GM12878 (cell line): ENCODE measurements at regions not wholly inside any gene's neighbourhood (a gene's known extent, or its start where the extent isn't known, plus 50 kb on each side); places are given as distances from the start of the nearest gene placed in this dataset.

Experiments
- ATAC-seq: fragments of 200-7000 bp; cut with Tn5 transposase; 3 replicates; pipeline ENCODE4 v1.9.1; 2020; ENCODE audit warnings: mild to moderate bottlenecking, moderate library complexity
- BruUV-seq: library from RNA; stranded (reverse); fragments of 400-500 nt; replicated peaks from 2 replicates; lab custom pipeline; 2021; lab: Mats Ljungman, UMichigan
- CTCF ChIA-PET: fragments of 300-600 bp; sonication (Branson Sonifier 250); formaldehyde crosslinking; extraction: SDS; loops from one replicate; lab custom pipeline; 2021; ENCODE audit warnings: inconsistent platforms; lab: Yijun Ruan, JAX
- POLR2A ChIA-PET: fragments of 350-600 bp; formaldehyde crosslinking; extraction: SDS; loops from one replicate; lab custom pipeline; 2021; ENCODE audit warnings: inconsistent platforms; lab: Charles Lee
- RAD21 ChIA-PET: fragments of 300-600 bp; sonication (Branson Sonifier 250); formaldehyde crosslinking; loops from one replicate; lab custom pipeline; 2023; ENCODE audit warnings: antibody characterized with exemption; ENCODE audit not compliant: unreplicated experiment; lab: Charles Lee
- SMC1A ChIA-PET: fragments of 300-600 bp; sonication (Branson Sonifier 250); formaldehyde crosslinking; loops from one replicate; lab custom pipeline; 2023; ENCODE audit not compliant: unreplicated experiment, uncharacterized antibody; lab: Charles Lee
- DNase-seq: peaks from one replicate; pipeline ENCODE4 v3.0.0-alpha.2; 2011; ENCODE audit warnings: low read depth, low spot score
- FAIRE-seq: peaks from 3 replicates; lab custom pipeline; 2011; peaks lifted over from hg19 to GRCh38; lab: Jason Lieb, UNC
- H2AFZ ChIP-seq: 2 replicates; pipeline ENCODE4 v1.6.0; 2011; ENCODE audit warnings: low read depth, low read length, control low read depth; ENCODE audit not compliant: control insufficient read depth
- H3K27ac ChIP-seq: 2 replicates; pipeline ENCODE4 v1.5.1; 2011; ENCODE audit warnings: control low read depth; ENCODE audit not compliant: control insufficient read depth, insufficient read depth
- H3K27me3 ChIP-seq, 2 experiments: replicated peaks in 1 of 2; 2 replicates each; pipeline versions ENCODE4 v1.6.0 to v1.6.1; 2011; ENCODE audit warnings: low read length in 1 of 2; ENCODE audit not compliant: control insufficient read depth in 2 of 2, insufficient read depth in 2 of 2
- H3K36me3 ChIP-seq, 2 experiments: 2 replicates each; pipeline ENCODE4 v1.5.1; 2011; ENCODE audit warnings: low read length in 1 of 2; ENCODE audit not compliant: control insufficient read depth in 2 of 2, insufficient read depth in 2 of 2
- H3K4me1 ChIP-seq: 2 replicates; pipeline ENCODE4 v1.6.1; 2011; ENCODE audit warnings: mild to moderate bottlenecking, low read length, moderate library complexity, mixed read lengths; ENCODE audit not compliant: control insufficient read depth, insufficient read depth
- H3K4me2 ChIP-seq: 2 replicates; pipeline ENCODE4 v1.6.0; 2011; ENCODE audit warnings: control low read depth; ENCODE audit not compliant: control insufficient read depth, insufficient read depth
- H3K4me3 ChIP-seq: fragments of 200-600 bp; sonication (generic); 2 replicates; pipeline ENCODE4 v1.5.1; 2016
- H3K79me2 ChIP-seq: 2 replicates; pipeline ENCODE4 v1.6.0; 2011; ENCODE audit warnings: low read length; ENCODE audit not compliant: control insufficient read depth, insufficient read depth
- H3K9ac ChIP-seq: 2 replicates; pipeline ENCODE4 v1.8.0; 2011; ENCODE audit warnings: low read length, control low read depth, mixed read lengths; ENCODE audit not compliant: control insufficient read depth, insufficient read depth
- H3K9me3 ChIP-seq: replicated peaks from 3 replicates; pipeline ENCODE4 v1.5.1; 2011; ENCODE audit warnings: mild to moderate bottlenecking, low read length; ENCODE audit not compliant: control insufficient read depth, insufficient read depth
- H4K20me1 ChIP-seq: 2 replicates; pipeline ENCODE4 v1.6.0; 2011; ENCODE audit not compliant: control insufficient read depth, insufficient read depth
- BCL11A ChIP-seq: IDR thresholded peaks from 2 replicates; pipeline ENCODE4 v1.6.1; 2011; ENCODE audit warnings: low read depth, low read length
- BCL3 ChIP-seq: IDR thresholded peaks from 2 replicates; pipeline ENCODE4 v1.6.1; 2011; ENCODE audit warnings: borderline replicate concordance, low read depth, mild to moderate bottlenecking, moderate library complexity, low read length; ENCODE audit not compliant: insufficient read depth, poor library complexity, severe bottlenecking
- CBX3 ChIP-seq: fragments of 200-600 bp; sonication (generic); IDR thresholded peaks from 2 replicates; pipeline ENCODE4 v1.6.1; 2016; ENCODE audit warnings: low read depth, borderline replicate concordance
- CHD2 ChIP-seq: IDR thresholded peaks from 2 replicates; pipeline ENCODE4 v1.6.1; 2011; ENCODE audit warnings: low read depth, low read length, improper control_type of control experiment, borderline replicate concordance
- CHD4 ChIP-seq: fragments of 200-600 bp; sonication (generic); IDR thresholded peaks from 2 replicates; pipeline ENCODE4 v1.6.1; 2016; ENCODE audit warnings: mild to moderate bottlenecking
- CREM ChIP-seq: IDR thresholded peaks from 2 replicates; pipeline ENCODE4 v1.6.1; 2014; ENCODE audit warnings: antibody characterized with exemption, low read depth
- JUND ChIP-seq: IDR thresholded peaks from 2 replicates; pipeline ENCODE4 v1.6.1; 2012; ENCODE audit warnings: low read depth, mild to moderate bottlenecking, low read length, improper control_type of control experiment, moderate library complexity
- POLR2A ChIP-seq: IDR thresholded peaks from 2 replicates; pipeline ENCODE4 v1.6.1; 2011; ENCODE audit warnings: low read depth, mild to moderate bottlenecking, low read length
- RELA ChIP-seq: fragments of 450-650 bp; IDR thresholded peaks from 2 replicates; pipeline ENCODE4 v1.8.0; 2014; ENCODE audit warnings: borderline replicate concordance; ENCODE audit not compliant: partially characterized antibody
- RUNX3 ChIP-seq: IDR thresholded peaks from 2 replicates; pipeline ENCODE4 v1.6.1; 2012; ENCODE audit warnings: low read length, inconsistent platforms
- USF2 ChIP-seq: IDR thresholded peaks from 2 replicates; pipeline ENCODE4 v1.6.1; 2011; ENCODE audit warnings: low read depth, low read length, improper control_type of control experiment, borderline replicate concordance
- ZNF207 ChIP-seq: fragments of 450-650 bp; IDR thresholded peaks from 2 replicates; pipeline ENCODE4 v1.6.1; 2014; ENCODE audit warnings: antibody characterized with exemption, mild to moderate bottlenecking, borderline replicate concordance
- ZNF592 ChIP-seq: fragments of 450-650 bp; IDR thresholded peaks from 2 replicates; pipeline ENCODE4 v1.6.1; 2017; ENCODE audit warnings: mild to moderate bottlenecking, moderate library complexity
- ZNF687 ChIP-seq: fragments of 450-650 bp; IDR thresholded peaks from 2 replicates; pipeline ENCODE4 v1.6.1; 2017; ENCODE audit warnings: mild to moderate bottlenecking, moderate library complexity
- WGBS: methylation state at CpG from one replicate; pipeline ENCODE4 v1.1.6; 2016; ENCODE audit warnings: low lambda C conversion rate; ENCODE audit not compliant: insufficient replicate concordance, insufficient coverage; ENCODE audit errors: missing lambda C conversion rate; 5-methylcytosine and 5-hydroxymethylcytosine counted together
- in situ Hi-C: fragments of 300-500 bp; cut with MboI; formaldehyde crosslinking; loops from 9 replicates; pipeline ENCODE4 v1.14.3; 2018; ENCODE audit warnings: mixed read lengths
- intact Hi-C: fragments of 100-400 bp; cut with micrococcal nuclease; formaldehyde crosslinking; loops from one replicate; pipeline ENCODE4 v1.14.2; 2022; ENCODE audit not compliant: unreplicated experiment

GRCh38 chr6:143585241-143585640 is 73.7 kb upstream of the FUCA2 start:
- ChIA-PET RAD21 (interaction anchor here (1.2 kb wide), 1 partner anchor 10 kb away, joined by 4 read pairs; no protein-coding TSS in a partner anchor), CTCF (interaction anchor here (0.8 to 1.6 kb wide), 4 partner anchors 8 to 428 kb away, joined by 3 to 9 read pairs (median 4); no protein-coding TSS in a partner anchor), SMC1A (interaction anchor here (2.8 kb wide), 1 partner anchor 10 kb away, joined by 6 read pairs; no protein-coding TSS in a partner anchor), POLR2A (interaction anchor here (0.6 kb wide), 1 partner anchor 30 kb away, joined by 3 read pairs; no protein-coding TSS in a partner anchor)
- in situ Hi-C loops = no loop called here
- DNase-seq = no peak
- Histone ChIP-seq H3K9me3 (no peaks in the 10 kb centered on the region), H3K36me3 (no peaks in the 10 kb centered on the region), H3K27me3 (no peaks in the 10 kb centered on the region; a peak in 1 of 4 replicates), H3K4me3 (no peak overlapping the region), H2AFZ (no peak overlapping the region), H3K27ac (no peak overlapping the region), H3K79me2 (no peaks in the 10 kb centered on the region), H4K20me1 (no peaks in the 10 kb centered on the region), H3K4me1 (no peaks in the 10 kb centered on the region), H3K9ac (no peak overlapping the region), H3K4me2 (no peak overlapping the region)
- TF ChIP-seq BCL3 = no peak
- TF ChIP-seq RELA = no peak
- TF ChIP-seq ZNF592 = no peak
- no peak for TF ChIP-seq JUND
- TF ChIP-seq CHD4 = no peak
- no peak for TF ChIP-seq CHD2
- TF ChIP-seq CBX3 = no peak
- no peak for TF ChIP-seq BCL11A
- no peak for TF ChIP-seq USF2
- no peak for TF ChIP-seq RUNX3
- TF ChIP-seq POLR2A = no peak
- TF ChIP-seq ZNF687 = no peak
- no peak for TF ChIP-seq ZNF207
- TF ChIP-seq CREM = no peak
- intact Hi-C loops = no loop called here
- BruUV-seq = no TSS peak
- FAIRE-seq = no peak
- ATAC-seq = no peak
- WGBS = 100% methylated on average over 1 of the region's 1 CpG
